HepG2 (cell line): ENCODE measurements at regions not wholly inside any gene's neighbourhood (a gene's known extent, or its start where the extent isn't known, plus 50 kb on each side); places are given as distances from the start of the nearest gene placed in this dataset.

Experiments used
- ATAC-seq: fragments of 200-7000 bp; cut with Tn5 transposase; 3 replicates; pipeline ENCODE4 v1.9.1; 2020; ENCODE audit warnings: mild to moderate bottlenecking, moderate library complexity
- BruUV-seq: library from RNA; stranded (reverse); fragments of 400-500 nt; replicated peaks from 2 replicates; lab custom pipeline; 2021; lab: Mats Ljungman, UMichigan
- CTCF ChIA-PET: fragments of 300-600 bp; formaldehyde crosslinking; extraction: SDS; loops from one replicate; lab custom pipeline; 2021; ENCODE audit warnings: low total read pairs, inconsistent platforms, low intra/inter-chr PET ratio; lab: Yijun Ruan, JAX
- POLR2A ChIA-PET: fragments of 350-600 bp; sonication (Branson Sonifier 250); formaldehyde crosslinking; loops from one replicate; lab custom pipeline; 2020; ENCODE audit warnings: antibody characterized with exemption, inconsistent platforms; lab: Yijun Ruan, JAX
- DNase-seq: peaks from one replicate; pipeline ENCODE4 v3.0.0-alpha.2; 2015; ENCODE audit warnings: low spot score
- FAIRE-seq: peaks from 3 replicates; lab custom pipeline; 2011; peaks lifted over from hg19 to GRCh38; lab: Jason Lieb, UNC
- H2AFZ ChIP-seq: one replicate; pipeline ENCODE4 v1.6.1; 2011; ENCODE audit warnings: low read length, inconsistent platforms
- H3K27ac ChIP-seq: fragments of 300-600 bp; 3 replicates; pipeline ENCODE4 v1.8.0; 2011; ENCODE audit warnings: mixed run types, mild to moderate bottlenecking, mixed read lengths, low read length, inconsistent platforms; ENCODE audit not compliant: insufficient read depth; ENCODE audit errors: extremely low read length
- H3K27me3 ChIP-seq, 2 experiments: fragments of 200-600 bp in 1 of 2; 2 replicates in 1 of 2; 3 replicates in 1 of 2; pipeline versions ENCODE4 v1.6.0 to v1.8.0; 2011; ENCODE audit warnings: low read length in 2 of 2, mild to moderate bottlenecking in 2 of 2, moderate library complexity in 2 of 2, inconsistent platforms in 1 of 2; ENCODE audit not compliant: insufficient read depth in 2 of 2, control insufficient read depth in 1 of 2
- H3K36me3 ChIP-seq, 2 experiments: fragments of 200-600 bp in 1 of 2; replicated peaks in 1 of 2; 2 replicates in 1 of 2; 3 replicates in 1 of 2; pipeline versions ENCODE4 v1.5.1 to v1.8.0; 2011; ENCODE audit warnings: low read length in 2 of 2, inconsistent platforms in 1 of 2; ENCODE audit not compliant: insufficient read depth in 2 of 2, control insufficient read depth in 1 of 2
- H3K4me1 ChIP-seq: 2 replicates; pipeline ENCODE4 v1.5.1; 2012; ENCODE audit warnings: low read length, inconsistent platforms; ENCODE audit not compliant: insufficient read depth
- H3K4me2 ChIP-seq: 2 replicates; pipeline ENCODE4 v1.6.0; 2011; ENCODE audit warnings: low read depth, low read length, inconsistent platforms
- H3K4me3 ChIP-seq, 3 experiments: fragments of 200-600 bp in 1 of 3; sonication (generic), shearing (Covaris generic) in 1 of 3; replicated peaks in 1 of 3; 2 replicates each; pipeline ENCODE4 v1.5.1; 2011 to 2016; ENCODE audit warnings: low read length in 3 of 3, inconsistent platforms in 2 of 3, low read depth in 2 of 3, mild to moderate bottlenecking in 2 of 3, control low read depth in 1 of 3, mixed read lengths in 1 of 3; ENCODE audit not compliant: insufficient read depth in 1 of 3
- H3K79me2 ChIP-seq: one replicate; pipeline ENCODE4 v1.6.1; 2011; ENCODE audit warnings: low read length, inconsistent platforms; ENCODE audit not compliant: insufficient read depth
- H3K9ac ChIP-seq: 2 replicates; pipeline ENCODE4 v1.6.0; 2011; ENCODE audit warnings: mild to moderate bottlenecking, low read depth, low read length, inconsistent platforms; ENCODE audit not compliant: insufficient read depth
- H3K9me3 ChIP-seq: 2 replicates; pipeline ENCODE4 v1.5.1; 2012; ENCODE audit warnings: mild to moderate bottlenecking, low read length
- H4K20me1 ChIP-seq: 2 replicates; pipeline ENCODE4 v1.6.0; 2011; ENCODE audit warnings: inconsistent platforms, mild to moderate bottlenecking, low read length, moderate library complexity; ENCODE audit not compliant: insufficient read depth
- ARID4A ChIP-seq: sonication (generic); formaldehyde crosslinking; IDR thresholded peaks from 2 replicates; pipeline ENCODE4 v1.5.0; 2020; ENCODE audit warnings: mild to moderate bottlenecking, missing genetic modification reagents, borderline replicate concordance
- BATF2 ChIP-seq: sonication (generic); formaldehyde crosslinking; IDR thresholded peaks from 2 replicates; pipeline ENCODE4 v1.8.0; 2022; ENCODE audit warnings: mild to moderate bottlenecking, missing genetic modification reagents, moderate library complexity
- CREB1 ChIP-seq, 2 experiments: fragments of 450-650 bp in 1 of 2; IDR thresholded peaks; 2 replicates each; pipeline ENCODE4 v1.6.1; 2016 to 2017; ENCODE audit warnings: control low read depth in 1 of 2, mild to moderate bottlenecking in 1 of 2, missing compliant biosample characterization in 1 of 2, missing genetic modification characterization in 1 of 2
- HOXA9 ChIP-seq: sonication (generic); formaldehyde crosslinking; IDR thresholded peaks from 2 replicates; pipeline ENCODE4 v1.8.1; 2022; ENCODE audit warnings: missing genetic modification reagents, mild to moderate bottlenecking, moderate library complexity, borderline replicate concordance
- MAFF ChIP-seq: IDR thresholded peaks from 2 replicates; pipeline ENCODE4 v1.6.1; 2011; ENCODE audit warnings: low read depth, low read length, improper control_type of control experiment
- MAFK ChIP-seq, 2 experiments: IDR thresholded peaks in 1 of 2; conservative IDR thresholded peaks in 1 of 2; 2 replicates each; pipeline ENCODE4 v1.6.1; 2011; ENCODE audit warnings: improper control_type of control experiment in 2 of 2, low read length in 2 of 2
- MIER3 ChIP-seq: IDR thresholded peaks from 2 replicates; pipeline ENCODE4 v1.6.1; 2016; ENCODE audit warnings: missing compliant biosample characterization, borderline replicate concordance
- NFE2L2 ChIP-seq: fragments of 150-350 bp; IDR thresholded peaks from 2 replicates; pipeline ENCODE4 v1.6.1; 2014; ENCODE audit warnings: low read length
- RXRA ChIP-seq: sonication (generic); formaldehyde crosslinking; IDR thresholded peaks from 2 replicates; pipeline ENCODE4 v1.5.1; 2020; ENCODE audit warnings: missing genetic modification reagents
- ZEB1 ChIP-seq: IDR thresholded peaks from 2 replicates; pipeline ENCODE4 v1.6.1; 2012; ENCODE audit warnings: mild to moderate bottlenecking, low read depth, inconsistent platforms; ENCODE audit not compliant: insufficient replicate concordance
- WGBS: methylation state at CpG from one replicate; pipeline ENCODE4 v1.1.6; 2017; ENCODE audit warnings: low lambda C conversion rate; 5-methylcytosine and 5-hydroxymethylcytosine counted together
- in situ Hi-C: cut with HindIII; loops from 2 replicates; pipeline ENCODE4 v1.10.0; 2017; ENCODE audit warnings: low pct_unique_long_range_greater_than_20kb; ENCODE audit not compliant: extremely low pct_ligation_motif_present
- intact Hi-C: fragments of 100-400 bp; cut with micrococcal nuclease; formaldehyde crosslinking; loops from one replicate; pipeline ENCODE4 v1.10.0; 2022; ENCODE audit not compliant: unreplicated experiment

- 18% methylated on average over 5 of the region's 5 CpGs for WGBS
- Histone ChIP-seq H3K4me1 (no peaks in the 10 kb centered on the region), H3K9me3 (no peaks in the 10 kb centered on the region), H3K9ac (no peak overlapping the region), H3K4me3 (no peak overlapping the region), H4K20me1 (no peaks in the 10 kb centered on the region), H3K4me2 (no peak overlapping the region), H3K27me3 (no peaks in the 10 kb centered on the region), H3K36me3 (no peaks in the 10 kb centered on the region), H3K79me2 (no peaks in the 10 kb centered on the region), H3K27ac (no peak overlapping the region), H2AFZ (no peak overlapping the region)
- TF ChIP-seq CREB1 (IDR thresholded peaks at IDR 0.05) (peak; percentile 20; the same call in 1 of the 2 replicates), CREB1 (CRISPR knock-in tag; IDR thresholded peaks at IDR 0.05) (no peak), ZEB1 (no peak)
- ChIA-PET POLR2A (no interaction called here), CTCF (no interaction called here)
- intact Hi-C loops = no loop called here
- no peak for FAIRE-seq
- no peak for DNase-seq
- no peak for ATAC-seq
- BruUV-seq = no TSS peak
- in situ Hi-C loops = no loop called here
These were observed 177.9 kb downstream of the PTH2R start for GRCh38 chr2:208584378-208584985.

GRCh38 chr2:208586516-208586915 lies 179.9 kb downstream of the PTH2R start:
- ChIA-PET CTCF (no interaction called here), POLR2A (no interaction called here)
- in situ Hi-C loops = no loop called here
- WGBS = 17% methylated on average over 2 of the region's 2 CpGs
- no peak overlapping the region for H3K27ac ChIP-seq
- no peaks in the 10 kb centered on the region for H3K4me1 ChIP-seq
- no peaks in the 10 kb centered on the region for H3K27me3 ChIP-seq
- TF ChIP-seq BATF2 = no peak
- TF ChIP-seq HOXA9 (CRISPR knock-in tag) = no peak
- no peak for TF ChIP-seq MIER3 (CRISPR knock-in tag)
- TF ChIP-seq NFE2L2 = peak; percentile 94
- peak; percentile 54; the same call in 1 of the 2 replicates for TF ChIP-seq MAFF
- no peak for TF ChIP-seq RXRA (CRISPR knock-in tag)
- peak; percentile 64 to 78 for TF ChIP-seq MAFK (conservative IDR thresholded peaks at IDR 0.05 in 1 of 2, IDR thresholded peaks at IDR 0.05 in 1 of 2; ENCODE audit: low read length in 2 of 2)
- TF ChIP-seq ARID4A = no peak
- no peaks in the 10 kb centered on the region for H3K9me3 ChIP-seq
- H4K20me1 ChIP-seq = no peaks in the 10 kb centered on the region
- FAIRE-seq (no peak), ATAC-seq (no peak), DNase-seq (no peak)
- intact Hi-C loops = no loop called here
- no peak overlapping the region for H3K4me3 ChIP-seq
- no peaks in the 10 kb centered on the region for H3K79me2 ChIP-seq
- H3K4me2 ChIP-seq = no peak overlapping the region
- no peaks in the 10 kb centered on the region for H3K36me3 ChIP-seq
- no TSS peak for BruUV-seq
- H2AFZ ChIP-seq = no peak overlapping the region
- H3K9ac ChIP-seq = no peak overlapping the region
